T-helper 1 cell (primary cell): ENCODE measurements at regions not wholly inside any gene's neighbourhood (a gene's known extent, or its start where the extent isn't known, plus 50 kb on each side); places are given as distances from the start of the nearest gene placed in this dataset.
A peak's percentile ranks its signal among the peaks of the same experiment; 100 is the strongest.

ENCODE experiments used
- DNase-seq, 5 donors: peaks; one replicate each; pipeline ENCODE4 v3.0.0-alpha.2; 2012 to 2020

- DNase-seq: no peak
Observed at GRCh38 chr16:6031102-6031501, 933.5 kb upstream of the EEF2KMT start.

- no peak for DNase-seq
Observed at GRCh38 chr16:6027733-6028132, 930.1 kb upstream of the EEF2KMT start.

- no peak for DNase-seq
Observed at GRCh38 chr16:6023449-6023848, 925.9 kb upstream of the EEF2KMT start.

- DNase-seq: no peak
Observed at GRCh38 chr16:6021276-6021943, 923.8 kb upstream of the EEF2KMT start.

- no peak for DNase-seq
Observed at GRCh38 chr16:6020162-6020985, 922.8 kb upstream of the EEF2KMT start.

- DNase-seq: peak in 1 of 5 donors; percentile 12
Observed at GRCh38 chr16:6019490-6019991, 921.9 kb upstream of the EEF2KMT start.

GRCh38 chr16:6018848-6019489, 921.4 kb upstream of the EEF2KMT start:
- DNase-seq: no peak

GRCh38 chr16:6016530-6017184, 919.1 kb upstream of the EEF2KMT start:
- no peak for DNase-seq

- DNase-seq: no peak
Observed at GRCh38 chr16:6012716-6013115, 915.1 kb upstream of the EEF2KMT start.

GRCh38 chr16:6009151-6009550, 911.6 kb upstream of the EEF2KMT start:
- no peak for DNase-seq

GRCh38 chr16:6008670-6009069, 911.1 kb upstream of the EEF2KMT start:
- no peak for DNase-seq

- no peak for DNase-seq
Observed at GRCh38 chr16:5993356-5993755, 895.8 kb upstream of the EEF2KMT start.

- DNase-seq: no peak
Observed at GRCh38 chr16:5982979-5983378, 885.4 kb upstream of the EEF2KMT start.

- no peak for DNase-seq
Observed at GRCh38 chr16:5979905-5980550, 882.4 kb upstream of the EEF2KMT start.

- DNase-seq: no peak
Observed at GRCh38 chr16:5977329-5977728, 879.7 kb upstream of the EEF2KMT start.

GRCh38 chr16:5972747-5973146, 875.2 kb upstream of the EEF2KMT start:
- DNase-seq: no peak

GRCh38 chr16:5971924-5972323, 874.3 kb upstream of the EEF2KMT start:
- DNase-seq: no peak

- DNase-seq: no peak
Observed at GRCh38 chr16:5971106-5971505, 873.5 kb upstream of the EEF2KMT start.

- DNase-seq: no peak
Observed at GRCh38 chr16:5966004-5966403, 868.4 kb upstream of the EEF2KMT start.

- no peak for DNase-seq
Observed at GRCh38 chr16:5965321-5965720, 867.7 kb upstream of the EEF2KMT start.

- no peak for DNase-seq
Observed at GRCh38 chr16:5951486-5951885, 853.9 kb upstream of the EEF2KMT start.

GRCh38 chr16:5944971-5945370, 847.4 kb upstream of the EEF2KMT start:
- DNase-seq: no peak

GRCh38 chr16:5938607-5939006, 841.0 kb upstream of the EEF2KMT start:
- no peak for DNase-seq
